Naive B cell (primary cell): ENCODE measurements at regions not wholly inside any gene's neighbourhood (a gene's known extent, or its start where the extent isn't known, plus 50 kb on each side); places are given as distances from the start of the nearest gene placed in this dataset.
A peak's percentile ranks its signal among the peaks of the same experiment; 100 is the strongest.

Source experiments
- ATAC-seq, 2 donors: fragments of 150-1000 bp; cut with Tn5 transposase; 2 replicates each; pipeline ENCODE4 v1.10.0; 2021; ENCODE audit warnings: low read depth in 2 of 2, mild to moderate bottlenecking in 2 of 2, moderate library complexity in 2 of 2
- DNase-seq: peaks from one replicate; pipeline ENCODE4 v3.0.0; 2022
- H3K27ac Mint-ChIP-seq, 6 donors: one replicate each; pipeline ENCODE4 v1.8.0; 2020 to 2022; ENCODE audit warnings: mild to moderate bottlenecking in 6 of 6, mixed read lengths in 6 of 6, moderate library complexity in 5 of 6, inconsistent platforms in 2 of 6
- H3K27me3 Mint-ChIP-seq, 3 donors: one replicate each; pipeline ENCODE4 v1.8.0; 2021 to 2022; ENCODE audit warnings: mixed read lengths in 3 of 3, mild to moderate bottlenecking in 1 of 3
- H3K36me3 Mint-ChIP-seq, 2 donors: one replicate each; pipeline ENCODE4 v1.8.0; 2020 to 2022; ENCODE audit warnings: mixed read lengths in 2 of 2, inconsistent platforms in 1 of 2, mild to moderate bottlenecking in 1 of 2
- H3K4me1 Mint-ChIP-seq, 3 donors: one replicate each; pipeline ENCODE4 v1.8.0; 2020 to 2022; ENCODE audit warnings: mixed read lengths in 3 of 3, inconsistent platforms in 1 of 3, mild to moderate bottlenecking in 1 of 3, moderate library complexity in 1 of 3
- H3K4me3 Mint-ChIP-seq, 8 donors: one replicate each; pipeline ENCODE4 v1.8.0; 2020 to 2022; ENCODE audit warnings: mild to moderate bottlenecking in 8 of 8, mixed read lengths in 8 of 8, moderate library complexity in 8 of 8, inconsistent platforms in 2 of 8
- H3K9me3 Mint-ChIP-seq, 7 donors: one replicate each; pipeline ENCODE4 v1.8.0; 2020 to 2022; ENCODE audit warnings: mixed read lengths in 7 of 7, mild to moderate bottlenecking in 5 of 7, inconsistent platforms in 2 of 7, moderate library complexity in 1 of 7

DNA sequence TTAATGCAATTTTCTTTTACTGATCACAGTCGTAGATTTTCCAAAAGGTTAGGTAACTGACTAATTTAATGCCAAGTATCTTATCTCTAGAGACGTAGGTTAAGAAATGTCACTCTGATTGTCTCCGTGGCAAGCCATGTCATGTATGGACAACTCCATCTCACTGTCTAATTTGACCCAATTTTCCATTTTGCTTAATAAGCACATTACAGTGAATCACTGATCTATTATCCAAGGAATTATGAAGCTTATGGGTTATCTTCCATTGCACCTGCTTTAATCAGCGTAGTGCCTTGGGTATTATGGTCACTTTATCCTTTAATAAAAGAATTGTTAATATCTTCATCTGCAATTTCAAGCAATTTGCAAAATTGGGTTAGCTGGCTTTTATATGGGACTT lies 557.4 kb upstream of the ROBO2 start:
- DNase-seq (no peak), ATAC-seq (no peak)
- no peaks in the 10 kb centered on the region for H3K36me3 Mint-ChIP-seq
- H3K27ac Mint-ChIP-seq = no peak overlapping the region
- peaks cover 0 to 6% (median 3%) of the 10 kb centered on the region in 7 donors for H3K9me3 Mint-ChIP-seq
- H3K4me3 Mint-ChIP-seq = no peak overlapping the region
- no peaks in the 10 kb centered on the region for H3K27me3 Mint-ChIP-seq
- H3K4me1 Mint-ChIP-seq = no peaks in the 10 kb centered on the region

DNA sequence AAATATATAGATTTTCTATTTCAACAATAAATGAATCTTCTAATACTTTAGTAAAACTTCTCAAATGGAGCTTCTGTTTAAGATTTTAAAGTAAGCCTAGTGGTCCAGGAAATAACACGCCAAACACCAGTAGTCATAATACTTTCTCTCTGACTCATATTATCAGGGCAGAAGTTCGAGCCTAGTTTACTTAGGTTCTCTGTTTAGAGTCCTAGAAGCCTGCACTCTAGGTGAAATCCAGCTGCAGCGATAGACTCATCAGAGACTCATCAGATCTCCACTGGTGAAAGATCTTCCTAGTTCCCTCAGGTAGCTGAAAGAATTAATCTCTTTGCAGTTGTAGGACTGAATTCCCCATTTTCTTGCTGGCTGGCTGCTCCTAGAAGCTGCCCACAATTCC lies 552.5 kb upstream of the ROBO2 start:
- H3K27ac Mint-ChIP-seq = no peak overlapping the region
- H3K36me3 Mint-ChIP-seq = no peaks in the 10 kb centered on the region
- ATAC-seq = no peak
- no peak overlapping the region for H3K4me3 Mint-ChIP-seq
- no peak for DNase-seq
- H3K27me3 Mint-ChIP-seq = no peaks in the 10 kb centered on the region
- peaks cover 3 to 20% (median 4%) of the 10 kb centered on the region in 7 donors for H3K9me3 Mint-ChIP-seq
- H3K4me1 Mint-ChIP-seq = no peaks in the 10 kb centered on the region

DNA sequence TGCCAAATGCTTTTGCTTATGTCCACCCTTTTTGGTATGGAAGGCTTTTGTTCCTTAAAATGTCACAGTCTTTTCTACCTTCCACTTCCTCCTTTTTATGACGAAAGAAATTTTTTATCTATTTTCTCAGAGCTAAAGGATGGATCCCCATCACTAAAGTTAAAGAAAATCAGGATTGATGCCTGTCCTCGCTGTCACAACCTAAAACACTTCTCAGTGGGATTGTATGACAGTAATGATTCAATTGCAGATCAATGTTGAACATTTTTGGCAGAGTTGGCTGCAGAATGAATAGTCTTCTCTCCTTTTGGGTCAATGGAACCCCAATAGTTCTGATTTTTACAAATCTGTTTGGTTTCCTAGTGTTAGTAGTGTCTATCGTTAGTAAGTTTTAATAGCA lies 549.8 kb upstream of the ROBO2 start:
- Mint-ChIP-seq H3K36me3 (no peaks in the 10 kb centered on the region), H3K27ac (no peak overlapping the region), H3K27me3 (no peaks in the 10 kb centered on the region), H3K4me3 (no peak overlapping the region), H3K9me3 (peaks cover 3 to 21% (median 5%) of the 10 kb centered on the region in 7 donors), H3K4me1 (no peaks in the 10 kb centered on the region)
- DNase-seq (no peak), ATAC-seq (no peak)

DNA sequence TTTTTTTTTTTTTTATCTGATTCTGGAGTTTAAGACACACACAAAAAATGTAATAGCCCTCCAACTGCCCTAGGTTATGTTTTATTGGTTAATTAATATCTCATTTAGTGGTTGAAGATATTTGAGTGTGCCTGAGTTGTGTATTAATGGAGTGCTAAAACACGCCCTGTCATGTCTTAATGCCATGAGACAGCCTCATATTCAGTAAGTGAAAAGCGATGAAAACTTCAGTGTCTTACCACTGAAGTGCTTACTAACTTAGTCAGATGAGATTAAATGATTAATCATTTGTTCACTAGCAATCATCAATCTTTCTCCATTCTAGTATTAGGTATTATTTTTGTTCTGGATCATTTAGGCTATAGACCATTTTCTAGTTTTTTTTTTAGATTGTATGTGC lies 544.7 kb upstream of the ROBO2 start:
- no peaks in the 10 kb centered on the region for H3K27me3 Mint-ChIP-seq
- no peak overlapping the region for H3K4me3 Mint-ChIP-seq
- H3K9me3 Mint-ChIP-seq = peaks cover 0 to 14% (median 5%) of the 10 kb centered on the region in 7 donors
- no peaks in the 10 kb centered on the region for H3K36me3 Mint-ChIP-seq
- DNase-seq (no peak), ATAC-seq (no peak)
- no peaks in the 10 kb centered on the region for H3K4me1 Mint-ChIP-seq
- H3K27ac Mint-ChIP-seq = no peak overlapping the region

DNA sequence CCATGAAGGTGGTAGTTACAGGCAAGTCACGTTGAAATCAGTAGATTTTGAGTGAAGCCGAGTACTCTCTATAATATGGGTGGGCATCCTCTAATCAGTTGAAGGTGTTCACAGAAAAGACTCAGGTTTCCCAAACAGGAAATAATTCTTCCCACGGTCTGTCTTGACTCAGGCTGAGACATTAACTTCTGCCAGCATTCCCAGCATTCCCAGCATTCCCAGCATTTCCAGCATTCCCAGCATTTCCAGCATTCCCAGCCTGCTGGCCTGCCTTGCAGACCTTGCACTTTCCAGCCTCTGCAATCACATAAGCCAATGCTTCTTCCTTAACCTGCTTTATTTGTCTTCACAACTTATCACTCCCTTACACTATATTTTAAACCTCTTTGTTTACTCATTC lies 542.3 kb upstream of the ROBO2 start:
- Mint-ChIP-seq H3K4me3 (no peak overlapping the region), H3K27me3 (no peaks in the 10 kb centered on the region), H3K27ac (no peak overlapping the region), H3K4me1 (no peaks in the 10 kb centered on the region), H3K36me3 (no peaks in the 10 kb centered on the region), H3K9me3 (peaks cover 0 to 9% (median 4%) of the 10 kb centered on the region in 7 donors)
- ATAC-seq (no peak), DNase-seq (no peak)

DNA sequence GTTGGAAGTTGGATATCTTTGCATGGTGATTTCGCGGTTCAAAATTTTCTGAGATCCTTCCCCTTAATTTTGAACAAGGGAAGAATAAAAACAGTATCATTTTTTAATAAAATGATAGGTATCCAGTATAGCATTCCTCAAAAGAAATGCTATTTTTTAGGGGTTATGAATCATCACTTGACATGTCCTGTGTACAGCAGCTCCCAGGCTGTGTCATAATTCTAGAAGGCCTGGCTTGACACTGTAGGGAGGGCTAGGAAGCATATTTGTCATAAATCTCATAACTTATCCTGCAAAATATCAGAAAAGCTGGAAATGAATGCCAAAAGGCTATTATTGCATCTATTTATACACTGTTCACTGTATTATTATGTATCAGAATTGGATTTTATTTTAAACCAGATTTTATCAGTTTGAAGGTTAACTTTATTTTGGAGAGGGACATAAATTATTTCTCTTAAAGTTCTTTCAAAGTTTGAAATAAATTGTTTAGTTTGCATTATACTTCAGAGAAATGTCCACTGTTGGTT lies 539.1 kb upstream of the ROBO2 start:
- H3K36me3 Mint-ChIP-seq = no peaks in the 10 kb centered on the region
- DNase-seq = no peak
- H3K27ac Mint-ChIP-seq = no peak overlapping the region
- no peak for ATAC-seq
- H3K4me1 Mint-ChIP-seq = no peaks in the 10 kb centered on the region
- H3K27me3 Mint-ChIP-seq = no peaks in the 10 kb centered on the region
- peaks cover 0 to 11% (median 5%) of the 10 kb centered on the region in 7 donors for H3K9me3 Mint-ChIP-seq
- H3K4me3 Mint-ChIP-seq = no peak overlapping the region

DNA sequence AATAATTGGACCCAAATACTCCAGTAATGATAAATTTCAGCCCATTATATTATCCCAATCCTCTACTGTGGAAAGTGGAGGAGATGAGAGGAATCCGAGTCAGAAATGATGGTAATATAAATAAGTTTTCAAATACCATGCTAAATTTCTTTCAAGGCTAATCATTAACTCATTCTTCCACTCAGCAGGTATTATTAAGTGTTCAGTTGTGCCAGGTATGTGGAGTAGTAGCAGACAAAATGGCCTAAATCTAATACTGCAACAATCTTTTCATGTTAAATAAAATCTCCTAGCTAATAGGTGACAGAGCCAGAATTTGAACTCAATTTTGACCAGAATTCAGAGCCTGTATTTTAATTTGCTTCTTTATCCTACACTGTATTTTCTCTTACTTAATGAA lies 538.6 kb upstream of the ROBO2 start:
- Mint-ChIP-seq H3K4me1 (no peaks in the 10 kb centered on the region), H3K9me3 (peaks cover 0 to 11% (median 5%) of the 10 kb centered on the region in 7 donors), H3K27ac (no peak overlapping the region), H3K4me3 (no peak overlapping the region), H3K36me3 (no peaks in the 10 kb centered on the region), H3K27me3 (no peaks in the 10 kb centered on the region)
- DNase-seq (no peak), ATAC-seq (no peak)

DNA sequence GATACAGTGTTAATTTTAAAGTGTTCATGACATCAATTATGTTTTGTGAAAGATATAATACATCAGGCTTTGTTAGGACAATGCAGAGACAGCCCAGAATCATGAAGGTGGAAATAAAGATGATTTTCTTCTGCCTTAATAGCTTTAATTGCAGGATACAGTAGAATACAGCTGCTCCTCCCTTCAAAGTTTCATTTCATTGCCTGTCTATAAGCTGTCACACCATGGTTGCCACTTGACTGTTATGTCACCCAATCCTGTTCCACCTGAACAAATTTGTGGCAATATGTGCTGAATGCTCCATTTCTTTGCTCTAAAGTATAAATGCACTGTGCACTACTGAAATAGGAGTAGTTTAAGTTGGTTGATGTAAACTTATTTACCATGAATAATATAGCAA lies 537.8 kb upstream of the ROBO2 start:
- Mint-ChIP-seq H3K4me1 (no peaks in the 10 kb centered on the region), H3K4me3 (no peak overlapping the region), H3K27me3 (no peaks in the 10 kb centered on the region), H3K9me3 (peaks cover 0 to 9% (median 5%) of the 10 kb centered on the region in 7 donors), H3K27ac (no peak overlapping the region), H3K36me3 (no peaks in the 10 kb centered on the region)
- DNase-seq = no peak
- ATAC-seq = no peak

DNA sequence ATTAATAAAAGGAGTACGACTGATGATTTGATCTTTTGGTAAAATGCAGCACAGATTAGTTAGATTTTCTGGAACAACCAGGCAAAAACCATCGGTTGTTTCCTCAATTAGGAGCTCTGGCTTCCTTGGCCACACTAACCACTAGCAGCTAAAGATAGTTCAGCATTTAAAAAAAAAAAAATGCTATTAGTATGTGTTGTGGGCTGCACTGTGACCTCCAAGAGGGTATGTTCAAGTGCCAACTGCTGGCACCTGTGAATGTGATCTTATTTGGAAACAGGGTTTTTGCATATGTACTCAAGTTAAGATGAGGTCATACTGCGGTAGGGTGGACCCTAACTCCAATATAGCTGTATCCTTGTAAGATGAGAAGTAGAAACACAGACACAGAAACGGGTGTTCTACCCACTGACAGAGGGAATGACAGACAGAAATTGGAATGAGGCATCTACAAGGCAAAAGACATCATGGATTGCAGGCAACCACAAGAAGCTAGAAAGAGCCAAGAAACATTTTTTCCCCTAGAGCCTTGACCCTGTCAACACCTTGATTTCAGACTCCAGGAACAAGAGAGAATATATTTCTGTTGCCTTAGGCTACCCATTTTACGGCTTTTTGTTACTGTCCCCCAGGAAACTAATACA lies 534.6 kb upstream of the ROBO2 start:
- Mint-ChIP-seq H3K4me3 (no peak overlapping the region), H3K9me3 (peaks cover 0 to 6% (median 1%) of the 10 kb centered on the region in 7 donors), H3K27me3 (no peaks in the 10 kb centered on the region), H3K36me3 (no peaks in the 10 kb centered on the region), H3K27ac (no peak overlapping the region), H3K4me1 (no peaks in the 10 kb centered on the region)
- DNase-seq (no peak), ATAC-seq (no peak)

DNA sequence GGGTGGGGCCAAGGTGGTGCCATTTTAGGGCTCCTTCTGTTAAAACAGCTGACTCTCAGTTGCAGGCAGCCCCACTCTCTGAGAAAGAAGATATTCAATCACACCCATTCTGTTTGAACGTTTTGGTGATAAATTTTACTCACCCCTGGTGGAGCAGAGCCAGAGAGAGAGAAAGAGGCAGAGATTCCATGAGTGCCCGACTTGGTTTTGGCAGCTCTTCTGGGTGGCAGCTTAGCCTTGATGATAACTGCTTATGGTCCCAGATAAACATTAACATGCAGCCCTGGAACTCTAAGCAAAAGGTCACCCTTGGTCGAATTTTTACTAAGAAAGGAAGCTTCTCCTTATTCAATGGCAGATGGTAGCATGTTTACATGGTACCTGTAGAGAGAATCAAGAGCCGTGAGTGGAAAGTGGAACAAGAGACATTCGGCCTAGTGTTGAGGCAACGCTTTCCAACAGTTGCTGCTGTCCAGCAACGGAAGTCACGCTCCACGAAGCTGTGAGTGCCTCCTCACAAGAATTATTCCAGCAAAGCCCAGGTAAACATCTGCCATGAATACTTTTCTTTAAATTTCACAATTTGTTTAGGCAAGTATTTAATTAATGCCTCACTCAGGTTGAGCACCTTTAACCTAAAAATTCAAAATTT lies 530.6 kb upstream of the ROBO2 start:
- Mint-ChIP-seq H3K27me3 (no peaks in the 10 kb centered on the region), H3K9me3 (peaks cover 0 to 5% (median 4%) of the 10 kb centered on the region in 7 donors), H3K36me3 (no peaks in the 10 kb centered on the region), H3K4me3 (no peak overlapping the region), H3K4me1 (no peaks in the 10 kb centered on the region), H3K27ac (no peak overlapping the region)
- ATAC-seq (no peak), DNase-seq (no peak)

DNA sequence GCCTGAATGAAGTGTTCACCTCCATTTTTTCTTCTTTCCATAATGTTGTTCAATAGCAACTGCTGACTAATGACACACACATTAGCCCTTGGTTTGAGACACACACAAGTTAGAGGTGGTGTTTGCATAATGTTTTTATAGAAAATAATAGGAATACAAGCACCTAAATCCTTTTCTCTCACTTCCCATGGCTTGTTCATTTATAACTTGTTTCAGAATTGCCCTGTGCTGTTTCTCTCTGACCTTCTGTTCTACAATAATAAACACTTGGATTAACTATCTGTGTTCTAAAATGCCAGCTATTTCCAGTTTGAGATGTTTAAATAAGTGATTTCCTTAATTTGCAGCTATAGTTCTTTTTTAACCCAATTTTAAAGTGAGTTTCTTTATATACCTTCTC lies 525.1 kb upstream of the ROBO2 start:
- Mint-ChIP-seq H3K4me3 (no peak overlapping the region), H3K27ac (no peak overlapping the region), H3K4me1 (no peaks in the 10 kb centered on the region), H3K36me3 (no peaks in the 10 kb centered on the region), H3K9me3 (peaks cover 0 to 10% (median 3%) of the 10 kb centered on the region in 7 donors), H3K27me3 (no peaks in the 10 kb centered on the region)
- no peak for DNase-seq
- no peak for ATAC-seq

DNA sequence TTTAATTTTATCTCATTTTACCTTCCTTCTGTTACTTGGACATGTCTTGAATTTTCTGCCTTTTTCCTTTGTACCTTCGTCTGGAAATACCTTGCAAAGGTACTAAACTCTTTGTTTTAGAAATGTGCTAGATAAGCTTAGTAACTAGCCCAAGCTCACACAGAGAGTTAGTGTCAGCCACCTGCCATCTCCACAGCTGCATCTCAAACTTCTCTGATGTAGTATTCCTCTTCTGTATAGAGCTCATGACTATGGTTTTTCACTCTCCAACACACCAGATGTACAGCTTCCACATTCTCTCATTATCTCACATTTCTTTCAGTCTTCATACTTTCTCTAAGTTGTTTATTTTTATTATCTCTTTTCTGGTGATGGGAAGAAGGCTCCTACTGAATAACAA lies 516.6 kb upstream of the ROBO2 start:
- Mint-ChIP-seq H3K36me3 (no peaks in the 10 kb centered on the region), H3K4me1 (no peaks in the 10 kb centered on the region), H3K4me3 (no peak overlapping the region), H3K27me3 (no peaks in the 10 kb centered on the region), H3K9me3 (peaks cover 0 to 9% (median 2%) of the 10 kb centered on the region in 7 donors), H3K27ac (no peak overlapping the region)
- ATAC-seq = no peak
- no peak for DNase-seq

DNA sequence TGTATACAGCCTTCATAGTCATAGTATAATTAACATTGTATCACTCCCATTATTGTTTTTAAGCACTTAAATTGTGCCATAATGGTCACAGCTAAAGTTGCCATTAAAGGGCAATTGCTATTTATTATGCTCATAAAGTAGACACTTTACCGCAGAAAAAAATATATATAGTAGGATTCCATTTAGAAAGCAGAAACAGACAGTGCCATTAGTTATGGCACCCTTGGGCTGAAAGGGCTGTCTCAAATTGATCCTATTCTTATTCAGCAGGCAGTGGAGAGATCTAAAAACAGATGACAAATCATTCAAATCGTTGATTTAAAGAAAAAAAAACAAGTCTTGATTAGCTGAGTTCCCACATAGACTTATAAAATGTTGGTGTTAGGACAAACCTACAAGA lies 514.2 kb upstream of the ROBO2 start:
- Mint-ChIP-seq H3K4me3 (no peak overlapping the region), H3K27me3 (no peaks in the 10 kb centered on the region), H3K4me1 (no peaks in the 10 kb centered on the region), H3K9me3 (peaks cover 0 to 6% (median 2%) of the 10 kb centered on the region in 7 donors), H3K36me3 (no peaks in the 10 kb centered on the region), H3K27ac (no peak overlapping the region)
- ATAC-seq = no peak
- DNase-seq = no peak

DNA sequence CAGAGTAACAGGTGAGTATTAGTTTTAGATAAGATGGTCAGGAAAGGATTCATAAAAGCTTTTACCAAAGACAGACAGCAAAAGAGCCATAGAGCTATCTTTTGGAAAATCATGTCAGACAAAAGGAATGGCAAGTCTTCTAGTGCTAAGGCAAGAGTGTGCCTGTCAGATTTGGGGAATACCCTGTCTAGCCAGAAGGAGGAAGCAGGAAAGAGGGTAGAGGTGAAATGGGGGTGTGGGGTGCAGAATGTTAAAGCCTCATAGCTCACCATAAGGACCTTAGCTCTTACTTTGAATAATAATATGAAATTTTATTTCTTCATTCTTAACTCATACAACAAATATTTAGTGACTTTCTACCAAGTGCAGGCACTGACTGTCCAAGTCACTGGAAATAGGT lies 512.1 kb upstream of the ROBO2 start:
- DNase-seq (no peak), ATAC-seq (no peak)
- peak overlapping the region in 1 of 6 donors; percentile 45 for H3K27ac Mint-ChIP-seq
- no peaks in the 10 kb centered on the region for H3K27me3 Mint-ChIP-seq
- no peaks in the 10 kb centered on the region for H3K36me3 Mint-ChIP-seq
- H3K4me3 Mint-ChIP-seq = no peak overlapping the region
- H3K9me3 Mint-ChIP-seq = peaks cover 0 to 13% (median 4%) of the 10 kb centered on the region in 7 donors
- H3K4me1 Mint-ChIP-seq = no peaks in the 10 kb centered on the region
